22Rv1 (cell line): ENCODE measurements at regions not wholly inside any gene's neighbourhood (a gene's known extent, or its start where the extent isn't known, plus 50 kb on each side); places are given as distances from the start of the nearest gene placed in this dataset.

Experiments
- CTCF ChIP-seq: fragments of 450-650 bp; IDR thresholded peaks from 2 replicates; pipeline ENCODE4 v1.5.1; 2017; ENCODE audit warnings: mild to moderate bottlenecking
- ZFX ChIP-seq: fragments of 450-650 bp; IDR thresholded peaks from 2 replicates; pipeline ENCODE4 v1.6.1; 2017; ENCODE audit warnings: antibody characterized with exemption, borderline replicate concordance

- TF ChIP-seq CTCF (no peak), ZFX (no peak)
These were observed 724.3 kb upstream of the SLITRK1 start for GRCh38 chr13:84606616-84607015.
